Stimulated activated CD4-positive, alpha-beta T cell treated with anti-CD3 and anti-CD28 coated beads, Interleukin-12 subunit alpha, Interleukin-12 subunit beta, amount 100 ng/mL, for 48 hours (primary cell): ENCODE measurements at regions not wholly inside any gene's neighbourhood (a gene's known extent, or its start where the extent isn't known, plus 50 kb on each side); places are given as distances from the start of the nearest gene placed in this dataset.
"Not testable (repeated sequence)": the region's sequence is repeated elsewhere in the genome, so short reads cannot be mapped to it uniquely, and the experiment has no call there.

Source experiments
- DNase-seq, 3 donors: peaks; one replicate each; pipeline ENCODE4 v3.0.0-alpha.2; 2020; ENCODE audit warnings: low read depth in 2 of 3, low spot score in 1 of 3

- no peak for DNase-seq
Observed at GRCh38 chr1:96522927-96523326, 198.7 kb upstream of the PTBP2 start.

DNA sequence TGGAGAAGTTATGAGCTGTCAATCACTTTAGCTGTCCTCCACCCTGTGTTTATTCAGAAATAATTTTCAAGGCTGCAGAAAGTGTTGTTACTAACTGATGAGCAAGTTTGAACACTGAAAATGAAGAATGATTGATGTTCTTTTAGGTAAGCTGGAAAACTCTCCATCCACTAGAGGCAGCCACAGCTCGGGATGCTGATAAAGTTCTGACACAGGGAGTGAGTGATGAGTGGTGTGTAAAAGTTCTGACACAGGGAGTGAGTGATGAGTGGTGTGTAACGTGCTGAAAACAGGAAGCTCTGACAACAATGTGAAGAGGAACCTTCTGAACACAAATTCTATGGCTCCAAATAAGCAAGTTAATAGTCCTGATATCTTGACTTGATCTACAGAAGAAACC is 197.5 kb upstream of the PTBP2 start:
- DNase-seq, result no peak

GRCh38 chr1:96525657-96526557 is 195.7 kb upstream of the PTBP2 start:
- DNase-seq, result no peak

DNA sequence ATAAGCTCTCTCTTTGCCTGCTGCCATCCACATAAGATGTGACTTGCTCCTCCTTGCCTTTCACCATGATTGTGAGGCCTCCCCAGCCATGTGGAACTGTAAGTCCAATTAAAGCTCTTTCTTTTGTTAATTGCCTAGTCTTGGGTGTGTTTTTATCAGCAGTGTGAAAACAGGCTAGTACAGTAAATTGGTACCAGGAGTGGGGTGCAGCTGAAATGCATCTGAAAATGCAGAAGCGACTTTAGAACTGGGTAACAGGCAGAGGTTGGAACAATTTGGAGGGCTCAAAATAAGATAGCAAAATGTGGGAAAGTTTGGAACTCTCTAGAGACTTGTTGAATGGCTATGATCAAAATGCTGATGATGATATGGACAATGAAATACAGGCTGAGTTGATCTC is 192.9 kb upstream of the PTBP2 start:
- not testable (repeated sequence) for DNase-seq

- no peak for DNase-seq
Observed at GRCh38 chr1:96533820-96534219, 187.8 kb upstream of the PTBP2 start.

DNA sequence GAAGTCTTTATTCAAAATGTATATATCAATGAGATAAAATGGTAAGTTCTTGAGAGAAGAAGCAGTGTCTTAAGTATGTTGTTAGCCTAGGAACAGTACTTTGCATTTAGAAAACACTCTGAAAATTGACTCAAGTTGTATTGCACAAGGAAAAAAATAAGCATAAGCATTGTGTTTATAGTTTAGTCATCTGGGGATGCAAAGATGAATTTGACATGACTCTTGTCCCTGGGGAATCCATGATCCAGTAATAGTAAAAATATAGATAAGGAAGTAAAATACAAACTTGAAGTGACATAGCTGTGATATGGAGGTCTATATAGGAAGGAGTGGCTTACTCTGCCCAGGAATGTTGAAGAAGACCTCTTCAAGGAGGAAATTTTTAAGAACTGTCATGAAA is 185.0 kb upstream of the PTBP2 start:
- no peak for DNase-seq

GRCh38 chr1:96538111-96538641 is 183.4 kb upstream of the PTBP2 start:
- DNase-seq, result no peak

DNA sequence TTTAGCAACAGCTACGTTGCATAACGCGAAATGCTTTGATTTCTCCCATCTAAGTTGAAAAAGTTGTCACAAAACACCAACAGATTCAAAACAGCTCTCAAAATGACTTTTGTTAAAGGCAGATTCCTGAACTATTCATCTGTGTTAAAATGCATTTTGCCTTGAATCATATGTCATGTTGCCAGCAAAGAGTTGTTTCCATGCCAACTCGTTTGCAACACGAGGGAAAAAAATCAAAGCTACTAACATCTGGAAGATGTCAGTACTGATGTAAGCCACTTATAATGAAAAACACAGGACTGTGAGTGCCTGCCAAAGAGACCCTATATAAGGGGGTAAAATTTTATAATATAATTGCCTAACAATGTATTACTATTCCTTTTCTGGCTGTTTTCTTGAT is 182.7 kb upstream of the PTBP2 start:
- DNase-seq, result no peak

- no peak for DNase-seq
Observed at GRCh38 chr1:96541491-96541890, 180.1 kb upstream of the PTBP2 start.

- no peak for DNase-seq
Observed at GRCh38 chr1:96544051-96544830, 177.3 kb upstream of the PTBP2 start.

GRCh38 chr1:96544831-96545221 is 176.8 kb upstream of the PTBP2 start:
- no peak for DNase-seq

DNA sequence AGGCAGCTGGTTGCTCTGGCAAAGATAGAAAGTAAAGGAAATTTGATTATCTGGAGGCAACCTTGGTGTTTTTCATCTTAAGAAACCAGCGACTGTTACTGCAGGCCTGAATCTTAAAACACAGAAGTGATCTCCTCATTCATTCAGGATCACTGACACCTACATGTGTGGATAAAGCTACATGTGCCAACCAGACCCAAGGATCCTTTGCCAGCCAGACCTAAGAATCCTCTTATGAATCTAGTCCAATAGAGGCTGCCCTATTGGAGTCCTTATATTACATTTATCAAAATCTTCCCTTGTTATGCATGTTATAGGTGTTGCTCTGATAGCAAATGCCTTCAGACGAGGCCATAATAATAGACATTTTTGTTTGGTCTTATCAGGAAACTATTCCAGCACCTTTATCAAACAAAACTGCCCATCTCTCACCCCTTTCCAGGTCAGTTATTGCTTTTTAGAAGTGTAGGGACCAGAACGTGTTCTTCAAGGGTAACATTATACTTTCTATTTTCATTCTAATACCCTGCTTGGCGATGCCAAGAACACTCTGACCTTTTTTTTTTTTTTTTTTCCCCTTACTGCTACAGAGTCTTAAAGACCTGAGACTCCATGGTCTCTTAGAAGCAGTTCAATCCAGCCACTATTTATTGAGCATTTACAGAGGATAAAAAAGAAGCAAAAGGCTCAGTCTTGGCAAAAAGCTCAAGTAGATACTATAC is 175.5 kb upstream of the PTBP2 start:
- no peak for DNase-seq

GRCh38 chr1:96550061-96550460 is 171.5 kb upstream of the PTBP2 start:
- DNase-seq, result no peak

DNA sequence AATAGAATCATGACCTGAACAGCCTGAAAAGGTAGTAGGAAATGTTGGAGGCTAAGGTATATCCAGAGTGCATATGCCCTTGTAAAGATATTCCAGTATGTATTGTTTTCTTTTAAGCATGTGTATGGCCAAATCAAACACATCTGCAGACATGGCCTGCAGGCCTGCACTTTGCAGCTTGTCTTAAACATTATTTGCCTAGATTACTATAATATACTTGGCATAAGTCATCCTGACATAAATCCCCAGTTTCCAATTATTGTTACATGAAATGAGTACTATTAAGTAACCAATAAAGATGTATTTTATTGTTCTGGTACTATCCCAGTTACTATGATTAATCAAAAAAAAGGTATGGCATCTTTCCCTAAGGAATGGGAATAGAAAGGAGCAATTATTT is 169.1 kb upstream of the PTBP2 start:
- DNase-seq, result no peak

DNA sequence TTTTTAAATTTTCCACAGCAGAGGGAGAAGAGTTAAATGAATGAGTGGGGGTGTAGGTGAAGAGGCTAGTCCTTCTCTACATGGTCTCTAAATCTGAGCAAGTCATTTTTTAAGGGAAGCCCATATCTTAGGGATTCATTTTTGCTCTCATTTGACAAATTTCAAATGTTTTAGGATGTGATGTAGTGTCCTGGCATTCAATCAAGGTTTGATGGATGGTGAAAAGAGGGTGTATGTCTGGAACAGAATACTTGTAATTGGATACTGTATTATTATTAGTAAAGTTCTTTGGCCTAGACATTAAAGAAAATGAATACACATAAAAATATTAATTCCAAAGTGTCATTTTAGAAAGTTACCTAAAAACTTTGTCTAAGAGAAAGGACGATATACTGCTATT is 167.8 kb upstream of the PTBP2 start:
- DNase-seq, result no peak

DNA sequence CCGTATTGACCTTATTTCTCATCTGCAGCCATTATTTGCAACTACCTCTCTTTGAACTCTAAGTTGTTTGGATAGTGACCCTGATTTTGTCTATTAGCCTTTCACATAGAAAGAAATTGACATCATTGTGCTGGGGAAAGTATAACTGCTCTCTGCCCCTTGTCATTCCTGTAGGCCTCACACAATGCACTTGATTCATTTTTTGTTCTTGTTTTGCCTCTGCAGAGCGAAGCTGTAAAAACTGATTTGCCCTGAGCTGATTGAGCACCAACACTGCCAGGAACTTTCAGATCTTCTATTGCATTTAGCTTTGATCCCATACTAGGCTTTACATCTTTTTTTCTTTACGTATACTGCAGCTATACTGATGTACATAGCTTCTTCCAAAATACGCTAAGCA is 167.2 kb upstream of the PTBP2 start:
- no peak for DNase-seq

GRCh38 chr1:96557336-96557735 is 164.2 kb upstream of the PTBP2 start:
- no peak for DNase-seq

DNA sequence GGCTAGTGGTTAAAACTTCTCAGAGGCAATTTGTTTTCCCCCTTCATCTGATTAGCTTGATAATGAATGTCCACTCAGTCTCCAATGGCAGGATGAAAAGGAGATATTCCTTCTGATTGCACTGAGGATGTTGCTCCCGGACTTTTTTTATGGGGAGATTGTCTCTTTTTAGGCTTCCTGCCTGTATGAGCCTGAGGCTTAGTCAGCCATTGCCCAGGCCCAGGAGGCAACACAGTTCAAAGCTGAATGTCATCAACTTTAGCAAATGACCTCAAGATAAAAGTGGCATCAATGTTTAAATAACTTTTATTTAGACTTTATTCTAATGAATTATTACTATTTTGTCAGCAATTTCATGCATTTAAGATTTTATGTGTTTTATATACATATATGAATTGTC is 162.9 kb upstream of the PTBP2 start:
- no peak for DNase-seq

- DNase-seq, result no peak
Observed at GRCh38 chr1:96559181-96559580, 162.4 kb upstream of the PTBP2 start.

DNA sequence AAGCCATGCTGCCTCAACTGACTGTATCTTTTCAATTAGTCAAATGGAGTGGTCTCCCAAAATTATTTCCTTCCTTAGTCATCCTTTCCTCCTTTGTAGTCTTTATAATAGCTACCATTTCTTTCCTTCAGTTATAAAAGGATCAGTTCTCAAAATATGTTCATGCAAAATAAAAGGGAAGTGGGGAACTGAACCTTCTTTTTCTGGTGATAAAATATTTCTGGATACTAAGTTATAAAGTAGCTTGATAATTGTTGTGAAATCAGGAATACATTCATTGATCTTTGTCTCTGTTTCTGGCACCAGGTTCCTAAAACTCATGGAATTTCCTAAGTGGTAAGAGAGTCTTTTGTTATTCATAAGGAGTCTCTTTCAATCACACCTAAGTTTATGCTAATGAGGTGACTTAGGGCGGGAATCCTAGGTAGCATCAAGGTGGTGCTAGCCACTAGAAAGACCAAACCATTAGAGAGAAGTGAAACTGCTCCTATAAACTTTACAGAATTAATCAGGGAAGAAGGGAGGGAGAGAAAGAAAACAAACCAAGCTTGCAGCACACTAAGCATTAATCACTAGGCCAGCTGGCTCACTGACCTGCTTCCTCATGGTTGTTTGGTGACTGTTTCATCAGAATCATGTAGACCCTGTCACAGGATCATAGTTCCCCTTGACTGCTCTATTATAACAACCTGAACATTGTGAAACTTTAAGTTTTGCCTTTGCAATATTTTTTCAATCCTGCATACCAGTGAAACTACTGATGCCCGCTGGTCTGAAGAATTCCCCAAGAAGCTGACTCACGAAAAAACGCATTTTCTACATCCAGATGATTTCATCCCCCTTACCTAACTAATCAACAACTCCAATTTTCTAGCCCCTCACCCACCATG is 161.6 kb upstream of the PTBP2 start:
- DNase-seq, result no peak

DNA sequence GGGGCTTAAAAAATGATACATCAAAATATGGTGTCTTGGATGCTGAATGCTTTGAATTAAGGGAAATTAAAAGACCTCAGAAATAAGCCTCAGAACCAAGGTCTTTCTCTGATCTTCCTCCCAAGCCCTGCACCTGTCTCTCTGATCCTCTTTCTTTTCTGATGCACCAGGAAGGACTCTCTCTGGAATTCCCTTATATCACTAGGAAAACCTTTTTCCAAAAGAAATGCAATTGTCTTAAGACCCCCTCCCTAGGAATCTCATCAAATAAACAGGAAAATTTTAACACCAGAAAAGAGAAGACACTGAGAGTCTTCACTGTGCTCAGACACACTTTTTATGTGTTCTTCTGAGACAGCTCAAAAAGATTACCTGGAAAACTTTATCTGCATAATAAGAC is 159.5 kb upstream of the PTBP2 start:
- no peak for DNase-seq
